NT2/D1 (cell line): ENCODE measurements at regions not wholly inside any gene's neighbourhood (a gene's known extent, or its start where the extent isn't known, plus 50 kb on each side); places are given as distances from the start of the nearest gene placed in this dataset.

Source experiments
- DNase-seq: peaks from one replicate; pipeline ENCODE4 v3.0.0-alpha.2; 2011; ENCODE audit warnings: low read depth, low spot score
- H3K27me3 ChIP-seq: 2 replicates; pipeline ENCODE4 v1.6.0; 2011; ENCODE audit warnings: mild to moderate bottlenecking; ENCODE audit not compliant: insufficient read length, insufficient read depth
- H3K36me3 ChIP-seq: 2 replicates; pipeline ENCODE4 v1.6.1; 2011; ENCODE audit warnings: mild to moderate bottlenecking, low read length, mixed read lengths; ENCODE audit not compliant: insufficient read depth, insufficient read length
- H3K4me1 ChIP-seq: 2 replicates; pipeline ENCODE4 v1.5.1; 2011; ENCODE audit not compliant: insufficient read depth, insufficient read length
- H3K4me3 ChIP-seq: 2 replicates; pipeline ENCODE4 v1.5.1; 2011; ENCODE audit warnings: low read depth; ENCODE audit not compliant: insufficient read length
- H3K9ac ChIP-seq: 2 replicates; pipeline ENCODE4 v1.6.0; 2011; ENCODE audit warnings: low read depth; ENCODE audit not compliant: insufficient read length
- H3K9me3 ChIP-seq: 2 replicates; pipeline ENCODE4 v1.5.1; 2011; ENCODE audit warnings: mild to moderate bottlenecking, low read length; ENCODE audit not compliant: insufficient read depth
- SUZ12 ChIP-seq: IDR thresholded peaks from 2 replicates; pipeline ENCODE4 v1.6.1; 2011; ENCODE audit not compliant: insufficient read length, insufficient read depth; ENCODE audit errors: extremely low read depth
- YY1 ChIP-seq: IDR thresholded peaks from 2 replicates; pipeline ENCODE4 v1.6.1; 2011; ENCODE audit not compliant: insufficient read length, insufficient read depth
- ZNF274 ChIP-seq: IDR thresholded peaks from 2 replicates; pipeline ENCODE4 v1.6.1; 2011; ENCODE audit warnings: mild to moderate bottlenecking, low read depth, low read length

GRCh38 chr2:180110469-180110868 lies 103.4 kb upstream of the CWC22 start:
- no peak for DNase-seq
- Histone ChIP-seq H3K9me3 (no peaks in the 10 kb centered on the region), H3K9ac (no peak overlapping the region), H3K36me3 (no peaks in the 10 kb centered on the region), H3K4me1 (no peaks in the 10 kb centered on the region), H3K27me3 (no peaks in the 10 kb centered on the region), H3K4me3 (no peak overlapping the region)
- TF ChIP-seq YY1 (no peak), ZNF274 (no peak), SUZ12 (no peak)

GRCh38 chr2:180101846-180102245 lies 94.7 kb upstream of the CWC22 start:
- Histone ChIP-seq H3K4me1 (no peaks in the 10 kb centered on the region), H3K9ac (no peak overlapping the region), H3K36me3 (no peaks in the 10 kb centered on the region), H3K4me3 (no peak overlapping the region), H3K9me3 (no peaks in the 10 kb centered on the region), H3K27me3 (no peaks in the 10 kb centered on the region)
- TF ChIP-seq YY1: no peak
- TF ChIP-seq ZNF274: no peak
- TF ChIP-seq SUZ12: no peak
- no peak for DNase-seq

GRCh38 chr2:180099308-180099707 lies 92.2 kb upstream of the CWC22 start:
- H3K4me1 ChIP-seq: no peaks in the 10 kb centered on the region
- no peak overlapping the region for H3K4me3 ChIP-seq
- TF ChIP-seq ZNF274: no peak
- no peak for TF ChIP-seq YY1
- no peak for TF ChIP-seq SUZ12
- no peaks in the 10 kb centered on the region for H3K27me3 ChIP-seq
- H3K36me3 ChIP-seq: no peaks in the 10 kb centered on the region
- DNase-seq: no peak
- H3K9ac ChIP-seq: no peak overlapping the region
- no peaks in the 10 kb centered on the region for H3K9me3 ChIP-seq

GRCh38 chr2:180085144-180085543 lies 78.0 kb upstream of the CWC22 start:
- DNase-seq: no peak
- no peak overlapping the region for H3K9ac ChIP-seq
- H3K4me1 ChIP-seq: no peaks in the 10 kb centered on the region
- H3K27me3 ChIP-seq: no peaks in the 10 kb centered on the region
- TF ChIP-seq ZNF274 (no peak), YY1 (no peak), SUZ12 (no peak)
- no peaks in the 10 kb centered on the region for H3K36me3 ChIP-seq
- peaks cover 17% of the 10 kb centered on the region for H3K9me3 ChIP-seq
- H3K4me3 ChIP-seq: no peak overlapping the region

GRCh38 chr2:180077295-180077906 lies 70.3 kb upstream of the CWC22 start:
- Histone ChIP-seq H3K9ac (no peak overlapping the region), H3K27me3 (no peaks in the 10 kb centered on the region), H3K9me3 (peaks cover 17% of the 10 kb centered on the region), H3K4me1 (no peaks in the 10 kb centered on the region), H3K4me3 (no peak overlapping the region), H3K36me3 (no peaks in the 10 kb centered on the region)
- TF ChIP-seq ZNF274 (no peak), SUZ12 (no peak), YY1 (no peak)
- no peak for DNase-seq

- no peaks in the 10 kb centered on the region for H3K27me3 ChIP-seq
- H3K4me1 ChIP-seq: no peaks in the 10 kb centered on the region
- peaks cover 11% of the 10 kb centered on the region for H3K9me3 ChIP-seq
- H3K4me3 ChIP-seq: no peak overlapping the region
- no peak overlapping the region for H3K9ac ChIP-seq
- H3K36me3 ChIP-seq: no peaks in the 10 kb centered on the region
- no peak for DNase-seq
- TF ChIP-seq YY1 (no peak), SUZ12 (no peak), ZNF274 (no peak)
Measured at GRCh38 chr2:180075870-180076269, 68.8 kb upstream of the CWC22 start.

- Histone ChIP-seq H3K9ac (no peak overlapping the region), H3K4me3 (no peak overlapping the region), H3K27me3 (no peaks in the 10 kb centered on the region), H3K36me3 (no peaks in the 10 kb centered on the region), H3K9me3 (peaks cover 29% of the 10 kb centered on the region), H3K4me1 (no peaks in the 10 kb centered on the region)
- TF ChIP-seq ZNF274: no peak
- TF ChIP-seq YY1: no peak
- no peak for TF ChIP-seq SUZ12
- peak; percentile 40 for DNase-seq
Measured at GRCh38 chr2:180071797-180072196, 64.7 kb upstream of the CWC22 start.
